ENCODE measurements at regions not wholly inside any gene's neighbourhood (a gene's known extent, or its start where the extent isn't known, plus 50 kb on each side); places are given as distances from the start of the nearest gene placed in this dataset.

DNA sequence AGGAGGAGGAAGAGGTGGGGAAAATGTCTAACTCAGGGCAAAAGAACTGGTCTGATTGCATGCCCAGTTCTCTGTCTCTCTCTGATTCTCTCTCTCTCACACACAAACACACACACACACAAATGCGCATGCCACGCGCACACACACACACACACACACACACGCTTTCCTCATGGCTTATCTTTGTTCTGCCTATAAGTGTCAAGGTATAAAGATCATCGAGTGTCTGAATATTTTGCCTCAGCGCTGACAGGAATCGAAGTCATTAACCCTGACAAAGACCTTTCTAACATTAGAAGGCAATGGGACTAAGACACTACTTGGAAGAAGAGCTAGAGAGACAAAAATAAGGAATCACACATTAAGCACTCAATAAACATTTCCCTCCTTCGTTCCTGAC lies 497.1 kb upstream of the KLHL29 start:
- H2AFZ ChIP-seq, result no peak overlapping the region
- no peak for TF ChIP-seq CTCF (IDR thresholded peaks at IDR 0.05)

DNA sequence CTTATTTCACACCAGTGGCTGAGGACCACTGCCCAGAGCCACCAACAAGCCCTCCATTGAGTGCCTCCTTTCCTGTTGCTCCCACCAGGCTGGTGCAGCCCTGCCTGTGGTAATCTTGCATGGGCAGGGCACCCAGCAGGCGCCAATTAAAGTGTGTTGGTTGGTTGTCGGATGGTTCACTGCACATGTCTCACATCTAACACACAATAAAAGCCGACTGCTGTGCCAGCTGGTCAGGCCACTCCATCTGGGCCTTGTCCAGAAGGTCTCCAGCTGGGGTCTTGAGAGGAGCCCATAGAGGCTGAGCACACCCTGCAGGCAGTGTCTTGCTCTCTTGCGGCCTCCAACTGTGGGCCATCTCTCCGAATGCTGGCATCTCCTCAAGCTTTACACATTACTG lies 494.8 kb upstream of the KLHL29 start:
- Histone ChIP-seq H3K27me3 (ENCODE audit: control insufficient read depth, insufficient read depth, low read length) (no peaks in the 10 kb centered on the region), H3K4me3 (ENCODE audit: low read depth, low read length) (no peak overlapping the region), H2AFZ (no peak overlapping the region), H3K27ac (no peak overlapping the region), H3K36me3 (ENCODE audit: control insufficient read depth, insufficient read depth, low read length) (no peaks in the 10 kb centered on the region), H3K4me2 (ENCODE audit: low read length) (no peak overlapping the region), H3K4me1 (no peaks in the 10 kb centered on the region), H3K9me3 (ENCODE audit: control insufficient read depth, low read length) (no peaks in the 10 kb centered on the region), H3K9ac (no peak overlapping the region), H3K79me2 (no peaks in the 10 kb centered on the region)
- no peak for TF ChIP-seq CTCF (IDR thresholded peaks at IDR 0.05)

More for the DNA sequence above, 497.1 kb upstream of the KLHL29 start:
- no peak overlapping the region for H3K27ac ChIP-seq
- no peaks in the 10 kb centered on the region for H3K79me2 ChIP-seq
- H3K27me3 ChIP-seq (ENCODE audit: control insufficient read depth, insufficient read depth, low read length), result no peaks in the 10 kb centered on the region
- H3K4me2 ChIP-seq (ENCODE audit: low read length), result no peak overlapping the region
- no peaks in the 10 kb centered on the region for H3K36me3 ChIP-seq (ENCODE audit: control insufficient read depth, insufficient read depth, low read length)
- no peaks in the 10 kb centered on the region for H3K9me3 ChIP-seq (ENCODE audit: control insufficient read depth, low read length)
- no peak overlapping the region for H3K4me3 ChIP-seq (ENCODE audit: low read depth, low read length)
- no peak overlapping the region for H3K9ac ChIP-seq
- H3K4me1 ChIP-seq, result no peaks in the 10 kb centered on the region

GRCh38 chr2:22893761-22894517 lies 491.0 kb upstream of the KLHL29 start:
- Histone ChIP-seq H3K4me3 (ENCODE audit: low read depth, low read length) (no peak overlapping the region), H3K9ac (no peak overlapping the region), H3K27me3 (ENCODE audit: control insufficient read depth, insufficient read depth, low read length) (no peaks in the 10 kb centered on the region), H3K36me3 (ENCODE audit: control insufficient read depth, insufficient read depth, low read length) (no peaks in the 10 kb centered on the region), H2AFZ (no peak overlapping the region), H3K9me3 (ENCODE audit: control insufficient read depth, low read length) (no peaks in the 10 kb centered on the region), H3K4me2 (ENCODE audit: low read length) (no peak overlapping the region), H3K79me2 (no peaks in the 10 kb centered on the region), H3K4me1 (no peaks in the 10 kb centered on the region), H3K27ac (no peak overlapping the region)
- TF ChIP-seq CTCF (IDR thresholded peaks at IDR 0.05), result no peak

- Histone ChIP-seq H3K27ac (no peak overlapping the region), H3K4me2 (ENCODE audit: low read length) (no peak overlapping the region), H2AFZ (no peak overlapping the region), H3K79me2 (no peaks in the 10 kb centered on the region), H3K9ac (no peak overlapping the region), H3K36me3 (ENCODE audit: control insufficient read depth, insufficient read depth, low read length) (no peaks in the 10 kb centered on the region), H3K4me1 (no peaks in the 10 kb centered on the region), H3K9me3 (ENCODE audit: control insufficient read depth, low read length) (no peaks in the 10 kb centered on the region), H3K27me3 (ENCODE audit: control insufficient read depth, insufficient read depth, low read length) (no peaks in the 10 kb centered on the region), H3K4me3 (ENCODE audit: low read depth, low read length) (no peak overlapping the region)
- no peak for TF ChIP-seq CTCF (IDR thresholded peaks at IDR 0.05)
These were observed 490.2 kb upstream of the KLHL29 start for GRCh38 chr2:22894761-22895160.

DNA sequence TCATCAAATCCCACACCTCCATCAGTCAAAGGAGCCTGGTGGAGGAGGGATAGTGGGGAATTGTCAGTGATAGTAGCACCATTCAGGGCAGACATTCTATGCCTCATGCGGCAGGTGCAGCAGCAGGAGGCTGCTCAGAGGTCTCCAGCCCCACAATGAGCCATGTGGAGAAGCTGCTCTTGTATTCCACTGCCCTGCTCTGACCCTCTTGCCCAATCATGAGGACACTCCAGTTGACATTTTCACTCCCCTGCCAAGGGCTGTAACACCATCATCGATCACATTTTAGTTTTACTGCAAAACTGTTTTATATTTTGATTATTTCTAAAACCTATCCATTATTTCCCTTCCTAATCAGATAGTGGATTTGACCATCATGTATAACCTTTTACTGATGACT lies 487.6 kb upstream of the KLHL29 start:
- no peak overlapping the region for H2AFZ ChIP-seq
- no peak overlapping the region for H3K9ac ChIP-seq
- TF ChIP-seq CTCF (IDR thresholded peaks at IDR 0.05), result no peak
- H3K27me3 ChIP-seq (ENCODE audit: control insufficient read depth, insufficient read depth, low read length), result no peaks in the 10 kb centered on the region
- H3K4me1 ChIP-seq, result no peaks in the 10 kb centered on the region
- H3K36me3 ChIP-seq (ENCODE audit: control insufficient read depth, insufficient read depth, low read length), result no peaks in the 10 kb centered on the region
- no peak overlapping the region for H3K4me2 ChIP-seq (ENCODE audit: low read length)
- H3K9me3 ChIP-seq (ENCODE audit: control insufficient read depth, low read length), result no peaks in the 10 kb centered on the region
- H3K4me3 ChIP-seq (ENCODE audit: low read depth, low read length), result no peak overlapping the region
- no peak overlapping the region for H3K27ac ChIP-seq
- H3K79me2 ChIP-seq, result no peaks in the 10 kb centered on the region

Data from parathyroid adenoma (tissue), 2 donors.